ENCODE measurements at regions not wholly inside any gene's neighbourhood (a gene's known extent, or its start where the extent isn't known, plus 50 kb on each side); places are given as distances from the start of the nearest gene placed in this dataset.

DNA sequence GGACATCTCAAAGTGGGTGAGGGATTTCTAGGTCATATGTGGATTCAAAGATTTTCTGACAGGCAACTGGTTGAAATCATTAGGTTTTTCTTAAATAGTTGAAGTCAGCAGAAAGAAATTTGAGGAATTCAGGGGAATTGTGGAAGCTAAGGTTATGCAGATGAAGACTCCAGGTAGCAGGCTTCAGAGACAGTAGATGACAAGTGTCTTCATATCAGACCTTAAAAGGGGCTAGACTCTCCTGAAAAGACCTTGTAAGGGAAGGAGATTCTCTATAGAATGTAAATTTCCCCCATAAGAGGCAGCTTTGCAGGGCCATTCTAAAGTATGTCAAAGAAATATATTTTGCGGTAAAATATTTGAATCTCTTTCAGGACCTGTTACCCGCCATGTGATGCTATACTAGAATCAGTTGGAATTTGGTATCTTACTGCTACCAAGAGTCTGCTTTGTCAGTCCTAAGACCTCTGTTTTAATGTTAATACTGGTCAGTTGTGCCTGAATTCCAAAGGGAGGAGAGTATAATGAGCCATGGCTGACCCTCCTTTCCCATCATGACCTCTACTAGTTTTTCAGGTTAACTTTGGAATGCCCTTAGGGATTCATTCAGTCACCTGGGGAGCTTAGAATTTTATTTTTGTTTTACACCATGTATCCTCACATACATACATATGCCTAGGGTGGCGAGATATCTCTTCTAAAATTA lies 1115.5 kb upstream of the SLC10A2 start:
- no peak for TF ChIP-seq GATA3 (IDR thresholded peaks at IDR 0.05; ENCODE audit: low read depth, low read length)
- TF ChIP-seq GATA2 (IDR thresholded peaks at IDR 0.05; ENCODE audit: low read depth, low read length): no peak

Data from SH-SY5Y (cell line).